SK-N-SH treated with all-trans-retinoic acid at 6 μM for 48 hours (cell line): ENCODE measurements at regions not wholly inside any gene's neighbourhood (a gene's known extent, or its start where the extent isn't known, plus 50 kb on each side); places are given as distances from the start of the nearest gene placed in this dataset.

ENCODE experiments used
- ATAC-seq: fragments of 200-7000 bp; cut with Tn5 transposase; 3 replicates; pipeline ENCODE4 v1.9.1; 2020; ENCODE audit warnings: mild to moderate bottlenecking, moderate library complexity
- ARNTL ChIP-seq: fragments of 450-650 bp; formaldehyde crosslinking; IDR thresholded peaks from 2 replicates; pipeline ENCODE4 v1.5.0; 2020; ENCODE audit warnings: low read depth, mild to moderate bottlenecking, moderate library complexity, borderline replicate concordance
- BACH2 ChIP-seq: fragments of 250-450 bp; sonication (Bioruptor Pico); IDR thresholded peaks from 2 replicates; pipeline ENCODE4 v1.9.0; 2021; ENCODE audit warnings: mild to moderate bottlenecking, borderline replicate concordance
- CREB5 ChIP-seq: fragments of 250-450 bp; sonication (Bioruptor Pico); IDR thresholded peaks from 2 replicates; pipeline ENCODE4 v1.5.1; 2020; ENCODE audit warnings: low read depth, mild to moderate bottlenecking, moderate library complexity
- CSDC2 ChIP-seq: fragments of 250-450 bp; sonication (Bioruptor Pico); IDR thresholded peaks from 2 replicates; pipeline ENCODE4 v1.5.0; 2020; ENCODE audit warnings: mild to moderate bottlenecking, moderate library complexity
- ESRRG ChIP-seq: fragments of 250-450 bp; sonication (Bioruptor Pico); IDR thresholded peaks from 2 replicates; pipeline ENCODE4 v1.6.1; 2021; ENCODE audit warnings: mild to moderate bottlenecking
- GLIS3 ChIP-seq: fragments of 250-450 bp; sonication (Bioruptor Pico); IDR thresholded peaks from 2 replicates; pipeline ENCODE4 v1.5.0; 2020; ENCODE audit warnings: mild to moderate bottlenecking, moderate library complexity
- ISL1 ChIP-seq: fragments of 250-450 bp; sonication (Bioruptor Pico); IDR thresholded peaks from 2 replicates; pipeline ENCODE4 v2.1.2; 2022; ENCODE audit warnings: mild to moderate bottlenecking, moderate library complexity
- OSR1 ChIP-seq: fragments of 250-450 bp; sonication (Bioruptor Pico); IDR thresholded peaks from 2 replicates; pipeline ENCODE4 v1.8.0; 2022; ENCODE audit warnings: moderate library complexity, mild to moderate bottlenecking, inconsistent platforms
- PPARA ChIP-seq: fragments of 250-450 bp; sonication (Bioruptor Pico); IDR thresholded peaks from 2 replicates; pipeline ENCODE4 v1.5.0; 2020; ENCODE audit warnings: mild to moderate bottlenecking, borderline replicate concordance
- RARB ChIP-seq: fragments of 250-450 bp; sonication (Bioruptor Pico); IDR thresholded peaks from 2 replicates; pipeline ENCODE4 v1.8.0; 2021; ENCODE audit warnings: mild to moderate bottlenecking, moderate library complexity
- SNAI2 ChIP-seq: fragments of 250-450 bp; sonication (Bioruptor Pico); IDR thresholded peaks from 2 replicates; pipeline ENCODE4 v1.5.0; 2020; ENCODE audit warnings: mild to moderate bottlenecking, moderate library complexity
- TCF4 ChIP-seq: fragments of 250-450 bp; sonication (Bioruptor Pico); IDR thresholded peaks from 2 replicates; pipeline ENCODE4 v1.8.0; 2021; ENCODE audit warnings: mild to moderate bottlenecking, moderate library complexity, borderline replicate concordance
- TOX ChIP-seq: fragments of 250-450 bp; sonication (Bioruptor Pico); IDR thresholded peaks from 2 replicates; pipeline ENCODE4 v1.8.0; 2021; ENCODE audit warnings: mild to moderate bottlenecking, moderate library complexity, borderline replicate concordance
- TSHZ2 ChIP-seq: fragments of 250-450 bp; sonication (Bioruptor Pico); IDR thresholded peaks from 2 replicates; pipeline ENCODE4 v1.5.0; 2020; ENCODE audit warnings: mild to moderate bottlenecking, moderate library complexity
- ZC3H10 ChIP-seq: fragments of 250-450 bp; sonication (Bioruptor Pico); IDR thresholded peaks from 2 replicates; pipeline ENCODE4 v1.5.1; 2021; ENCODE audit warnings: mild to moderate bottlenecking, moderate library complexity
- ZNF565 ChIP-seq: fragments of 450-650 bp; formaldehyde crosslinking; conservative IDR thresholded peaks from 2 replicates; pipeline ENCODE4 v1.5.0; 2020; ENCODE audit warnings: low read depth, mild to moderate bottlenecking, moderate library complexity
- ZNF70 ChIP-seq: fragments of 450-650 bp; formaldehyde crosslinking; IDR thresholded peaks from 2 replicates; pipeline ENCODE4 v1.5.0; 2020; ENCODE audit warnings: mild to moderate bottlenecking, moderate library complexity
- ZNF8 ChIP-seq: fragments of 450-650 bp; formaldehyde crosslinking; IDR thresholded peaks from 2 replicates; pipeline ENCODE4 v1.5.0; 2020; ENCODE audit warnings: mild to moderate bottlenecking, moderate library complexity
- TF ChIP-seq, protein P1 (sequence below): fragments of 250-450 bp; sonication (Bioruptor Pico); IDR thresholded peaks from 2 replicates; pipeline ENCODE4 v1.8.0; 2021; ENCODE audit warnings: low read depth, mild to moderate bottlenecking, moderate library complexity, borderline replicate concordance
- TF ChIP-seq, protein P2 (sequence below): fragments of 250-450 bp; sonication (Bioruptor Pico); IDR thresholded peaks from 2 replicates; pipeline ENCODE4 v1.8.0; 2020; ENCODE audit warnings: mild to moderate bottlenecking, moderate library complexity, borderline replicate concordance

DNA sequence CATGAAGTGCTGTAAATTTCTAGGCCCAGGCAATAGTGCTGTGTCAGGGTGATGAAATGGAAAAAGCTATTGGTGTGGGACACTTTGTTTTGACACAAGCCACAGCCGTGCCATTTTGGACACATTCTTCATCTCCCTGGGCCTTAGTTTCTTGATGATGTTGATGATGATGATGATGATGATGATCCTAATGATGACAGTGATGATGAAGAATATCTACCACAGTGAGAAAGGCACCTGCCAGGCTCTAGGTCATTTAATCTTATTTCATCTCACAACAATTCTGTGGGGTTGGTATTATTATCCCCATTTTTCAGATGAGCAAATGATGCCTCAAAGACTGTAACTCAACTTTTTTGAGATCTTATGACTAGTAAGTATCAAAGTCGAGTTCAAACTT is 102.2 kb upstream of the STC2 start (continued):
- TF ChIP-seq ISL1 (no peak), RARB (CRISPR knock-in tag) (no peak), TOX (CRISPR knock-in tag) (no peak), ZNF565 (CRISPR knock-in tag) (no peak)
- TF ChIP-seq, all 23 proteins: peak for 0

DNA sequence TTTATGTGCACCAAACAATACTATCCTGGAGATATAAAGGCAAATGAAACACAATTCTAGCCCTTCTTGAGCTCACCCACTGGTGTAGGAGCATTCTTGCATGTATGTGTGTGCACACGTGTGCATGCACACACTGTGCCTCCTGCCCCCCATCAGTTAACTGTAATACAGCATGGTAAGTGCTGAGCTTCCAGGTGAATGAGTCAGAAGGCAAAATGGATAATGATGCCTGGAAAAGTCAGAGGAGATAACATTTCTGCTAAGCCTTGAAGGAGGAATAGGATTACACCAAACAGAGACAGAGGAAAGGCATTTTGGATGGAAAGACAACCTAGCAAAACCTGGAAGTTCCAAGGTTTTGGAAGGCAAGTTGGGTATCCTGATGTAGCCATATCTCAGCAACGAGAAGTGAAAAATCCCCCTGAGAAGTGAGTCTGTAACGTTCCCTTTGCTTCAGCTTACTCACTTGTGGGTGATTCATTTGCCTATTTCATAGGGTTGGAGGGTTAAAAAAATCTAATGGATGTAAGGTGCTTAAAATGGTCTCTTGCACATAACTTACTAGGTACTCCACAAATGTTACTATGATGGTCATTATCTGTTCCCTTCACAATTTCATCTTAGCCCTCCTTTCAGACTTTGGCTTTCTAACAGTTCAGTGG is 101.4 kb upstream of the STC2 start:
- TF ChIP-seq ZNF565 (CRISPR knock-in tag) (no peak), RARB (CRISPR knock-in tag) (no peak), CREB5 (CRISPR knock-in tag) (no peak), TOX (CRISPR knock-in tag) (no peak), ESRRG (no peak), TCF4 (CRISPR knock-in tag) (no peak), PPARA (CRISPR knock-in tag) (no peak), ARNTL (no peak), TSHZ2 (CRISPR knock-in tag) (no peak), BACH2 (CRISPR knock-in tag) (no peak)
- TF ChIP-seq, protein P1, sequence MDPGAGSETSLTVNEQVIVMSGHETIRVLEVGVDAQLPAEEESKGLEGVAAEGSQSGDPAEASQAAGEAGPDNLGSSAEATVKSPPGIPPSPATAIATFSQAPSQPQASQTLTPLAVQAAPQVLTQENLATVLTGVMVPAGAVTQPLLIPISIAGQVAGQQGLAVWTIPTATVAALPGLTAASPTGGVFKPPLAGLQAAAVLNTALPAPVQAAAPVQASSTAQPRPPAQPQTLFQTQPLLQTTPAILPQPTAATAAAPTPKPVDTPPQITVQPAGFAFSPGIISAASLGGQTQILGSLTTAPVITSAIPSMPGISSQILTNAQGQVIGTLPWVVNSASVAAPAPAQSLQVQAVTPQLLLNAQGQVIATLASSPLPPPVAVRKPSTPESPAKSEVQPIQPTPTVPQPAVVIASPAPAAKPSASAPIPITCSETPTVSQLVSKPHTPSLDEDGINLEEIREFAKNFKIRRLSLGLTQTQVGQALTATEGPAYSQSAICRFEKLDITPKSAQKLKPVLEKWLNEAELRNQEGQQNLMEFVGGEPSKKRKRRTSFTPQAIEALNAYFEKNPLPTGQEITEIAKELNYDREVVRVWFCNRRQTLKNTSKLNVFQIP (CRISPR knock-in tag) = no peak
- TF ChIP-seq, protein P2, sequence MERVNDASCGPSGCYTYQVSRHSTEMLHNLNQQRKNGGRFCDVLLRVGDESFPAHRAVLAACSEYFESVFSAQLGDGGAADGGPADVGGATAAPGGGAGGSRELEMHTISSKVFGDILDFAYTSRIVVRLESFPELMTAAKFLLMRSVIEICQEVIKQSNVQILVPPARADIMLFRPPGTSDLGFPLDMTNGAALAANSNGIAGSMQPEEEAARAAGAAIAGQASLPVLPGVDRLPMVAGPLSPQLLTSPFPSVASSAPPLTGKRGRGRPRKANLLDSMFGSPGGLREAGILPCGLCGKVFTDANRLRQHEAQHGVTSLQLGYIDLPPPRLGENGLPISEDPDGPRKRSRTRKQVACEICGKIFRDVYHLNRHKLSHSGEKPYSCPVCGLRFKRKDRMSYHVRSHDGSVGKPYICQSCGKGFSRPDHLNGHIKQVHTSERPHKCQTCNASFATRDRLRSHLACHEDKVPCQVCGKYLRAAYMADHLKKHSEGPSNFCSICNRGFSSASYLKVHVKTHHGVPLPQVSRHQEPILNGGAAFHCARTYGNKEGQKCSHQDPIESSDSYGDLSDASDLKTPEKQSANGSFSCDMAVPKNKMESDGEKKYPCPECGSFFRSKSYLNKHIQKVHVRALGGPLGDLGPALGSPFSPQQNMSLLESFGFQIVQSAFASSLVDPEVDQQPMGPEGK (CRISPR knock-in tag) = no peak
- ATAC-seq = no peak

DNA sequence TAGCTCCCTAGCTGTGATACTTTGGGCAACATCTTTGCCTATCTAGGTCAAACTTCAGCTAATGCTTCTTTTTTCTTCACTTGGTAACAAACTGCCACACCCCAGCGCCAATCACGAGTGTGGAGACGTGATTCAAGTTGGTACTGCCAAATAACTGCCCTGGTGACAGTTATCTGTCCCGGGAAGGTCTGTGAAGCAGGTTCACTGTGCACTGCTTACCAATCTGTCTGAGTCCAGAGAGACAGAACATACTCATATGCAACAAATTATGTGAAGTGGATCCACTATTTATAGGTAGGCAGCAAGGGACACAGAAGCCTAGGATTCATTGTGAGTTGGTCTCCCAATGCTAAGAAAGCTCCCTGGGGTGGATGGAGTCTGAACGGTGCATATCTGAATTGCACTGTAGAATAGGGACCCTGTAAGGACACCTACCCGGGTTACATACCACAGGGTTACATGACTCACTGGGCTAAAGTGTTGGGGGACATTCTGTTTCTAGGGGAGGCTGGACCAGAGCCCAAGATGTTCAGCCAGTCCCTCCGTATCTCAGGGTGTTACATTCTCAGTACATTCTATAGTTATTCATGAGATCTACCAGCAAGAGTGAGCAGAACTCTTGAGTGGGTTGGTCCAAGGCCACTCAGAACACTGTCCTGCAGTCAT is 95.4 kb upstream of the STC2 start:
- TF ChIP-seq ZNF565 (CRISPR knock-in tag) (no peak), ZNF70 (CRISPR knock-in tag) (no peak), OSR1 (CRISPR knock-in tag) (no peak), PPARA (CRISPR knock-in tag) (no peak), ZNF8 (no peak), ARNTL (no peak), SNAI2 (CRISPR knock-in tag) (no peak), CSDC2 (CRISPR knock-in tag) (no peak)
- no peak for ATAC-seq

DNA sequence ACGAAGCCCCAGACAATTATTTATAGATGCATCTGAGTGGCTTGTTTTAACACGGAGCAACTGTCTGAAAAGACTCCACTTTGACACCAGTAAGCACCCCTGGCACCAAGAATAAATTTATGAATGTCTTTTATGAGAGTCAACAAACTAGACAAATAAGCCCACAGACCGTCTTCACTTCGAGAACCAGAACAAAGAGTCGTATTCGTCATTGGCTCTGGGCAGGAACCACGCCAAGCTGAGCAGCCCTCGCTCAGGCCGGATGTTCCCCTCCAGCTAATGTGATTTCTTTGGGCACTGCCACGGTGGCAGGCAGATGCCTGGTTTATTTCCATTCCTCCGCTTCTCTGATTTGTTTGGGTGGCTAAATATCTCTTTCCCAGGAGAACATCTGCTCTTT is 91.9 kb upstream of the STC2 start:
- no peak for ATAC-seq
- no peak for TF ChIP-seq GLIS3 (CRISPR knock-in tag)
- TF ChIP-seq ZNF565 (CRISPR knock-in tag) = no peak
- no peak for TF ChIP-seq RARB (CRISPR knock-in tag)
- TF ChIP-seq, protein P2 (CRISPR knock-in tag) = no peak
- TF ChIP-seq, protein P1 (CRISPR knock-in tag) = no peak
- no peak for TF ChIP-seq ZC3H10
- no peak for TF ChIP-seq CREB5 (CRISPR knock-in tag)
- TF ChIP-seq ESRRG = no peak
- TF ChIP-seq TCF4 (CRISPR knock-in tag) = no peak
